T-helper 17 cell (primary cell): ENCODE measurements at regions not wholly inside any gene's neighbourhood (a gene's known extent, or its start where the extent isn't known, plus 50 kb on each side); places are given as distances from the start of the nearest gene placed in this dataset.

Source experiments
- ATAC-seq: fragments of 150-1000 bp; cut with Tn5 transposase; 2 replicates; pipeline ENCODE4 v1.10.0; 2021; ENCODE audit warnings: mild to moderate bottlenecking, moderate library complexity
- DNase-seq, 3 donors: peaks; one replicate each; pipeline versions ENCODE4 v3.0.0 to v3.0.0-alpha.2; 2020 to 2021
- H3K9me3 ChIP-seq: one replicate; pipeline ENCODE4 v1.7.0; 2013; ENCODE audit warnings: low read length, mild to moderate bottlenecking; ENCODE audit not compliant: control insufficient read depth, poor library complexity, severe bottlenecking
- H3K27ac Mint-ChIP-seq: one replicate; pipeline ENCODE4 v1.8.0; 2022; ENCODE audit warnings: mild to moderate bottlenecking, moderate library complexity, mixed read lengths
- H3K27me3 Mint-ChIP-seq: one replicate; pipeline ENCODE4 v1.8.0; 2022; ENCODE audit warnings: mixed read lengths
- H3K36me3 Mint-ChIP-seq: one replicate; pipeline ENCODE4 v1.8.0; 2022; ENCODE audit warnings: low read depth, mixed read lengths
- H3K4me1 Mint-ChIP-seq: one replicate; pipeline ENCODE4 v1.8.0; 2022; ENCODE audit warnings: mild to moderate bottlenecking, mixed read lengths
- H3K4me3 Mint-ChIP-seq: one replicate; pipeline ENCODE4 v1.8.0; 2022; ENCODE audit warnings: mild to moderate bottlenecking, moderate library complexity, mixed read lengths

GRCh38 chr22:47398921-47399790 is 636.7 kb downstream of the TBC1D22A start:
- H3K4me3 Mint-ChIP-seq: no peak overlapping the region
- H3K9me3 ChIP-seq: no peaks in the 10 kb centered on the region
- no peaks in the 10 kb centered on the region for H3K36me3 Mint-ChIP-seq
- peaks cover 23% of the 10 kb centered on the region for H3K27me3 Mint-ChIP-seq
- H3K27ac Mint-ChIP-seq: no peak overlapping the region
- ATAC-seq (no peak), DNase-seq (no peak)
- H3K4me1 Mint-ChIP-seq: peaks cover 4% of the 10 kb centered on the region

DNA sequence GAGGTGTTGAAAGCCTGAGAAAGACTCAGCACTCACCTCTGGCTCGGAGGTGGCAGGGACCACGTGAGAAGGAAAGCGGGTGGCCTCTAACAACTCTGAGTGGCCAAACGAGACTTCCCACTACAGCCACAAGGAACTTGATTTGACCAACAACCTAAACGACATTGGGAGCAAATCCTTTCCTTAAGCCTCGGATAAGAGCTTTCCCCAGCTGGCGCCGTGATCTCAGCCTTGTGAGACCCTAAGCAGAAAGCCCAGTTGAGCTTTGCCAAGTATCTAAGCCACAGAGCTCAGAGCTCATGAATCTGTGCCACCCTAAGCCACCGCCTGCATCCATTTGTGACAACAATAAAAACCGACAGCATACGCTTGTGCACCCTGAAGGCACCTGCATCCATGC is 636.0 kb downstream of the TBC1D22A start:
- H3K4me1 Mint-ChIP-seq: peaks cover 4% of the 10 kb centered on the region
- H3K27me3 Mint-ChIP-seq: peaks cover 16% of the 10 kb centered on the region
- H3K9me3 ChIP-seq: no peaks in the 10 kb centered on the region
- H3K36me3 Mint-ChIP-seq: no peaks in the 10 kb centered on the region
- H3K4me3 Mint-ChIP-seq: no peak overlapping the region
- ATAC-seq (no peak), DNase-seq (no peak)
- H3K27ac Mint-ChIP-seq: no peak overlapping the region

DNA sequence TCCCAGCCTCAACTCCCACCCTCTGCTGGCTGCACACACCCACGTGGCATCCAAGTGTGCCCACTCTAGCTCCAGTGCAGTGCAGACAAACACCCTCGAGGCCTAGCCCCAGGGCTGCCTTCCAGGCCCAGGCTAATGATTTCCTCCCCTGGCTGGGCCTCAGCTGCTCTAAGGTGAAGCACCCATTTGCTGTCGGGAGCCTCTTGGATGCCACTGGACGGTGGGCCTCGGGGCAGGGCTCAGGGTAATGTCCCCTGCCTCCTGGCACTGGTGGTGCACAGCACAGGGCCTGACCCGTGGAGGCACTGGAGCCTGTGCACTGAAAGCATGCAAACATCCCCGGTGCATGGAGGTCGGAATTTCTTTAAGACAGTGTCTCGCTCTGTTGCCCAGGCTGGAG is 635.2 kb downstream of the TBC1D22A start:
- H3K4me1 Mint-ChIP-seq: peaks cover 3% of the 10 kb centered on the region

GRCh38 chr22:47396515-47396914 is 634.1 kb downstream of the TBC1D22A start:
- DNase-seq (no peak), ATAC-seq (no peak)
- Mint-ChIP-seq H3K36me3 (no peaks in the 10 kb centered on the region), H3K4me1 (no peaks in the 10 kb centered on the region), H3K4me3 (no peak overlapping the region), H3K27ac (no peak overlapping the region), H3K27me3 (peaks cover 6% of the 10 kb centered on the region)
- H3K9me3 ChIP-seq: no peaks in the 10 kb centered on the region

More for the DNA sequence above, 635.2 kb downstream of the TBC1D22A start:
- Mint-ChIP-seq H3K27me3 (peaks cover 9% of the 10 kb centered on the region), H3K27ac (no peak overlapping the region), H3K4me3 (no peak overlapping the region), H3K36me3 (no peaks in the 10 kb centered on the region)
- H3K9me3 ChIP-seq: no peaks in the 10 kb centered on the region
- DNase-seq (no peak), ATAC-seq (no peak)

DNA sequence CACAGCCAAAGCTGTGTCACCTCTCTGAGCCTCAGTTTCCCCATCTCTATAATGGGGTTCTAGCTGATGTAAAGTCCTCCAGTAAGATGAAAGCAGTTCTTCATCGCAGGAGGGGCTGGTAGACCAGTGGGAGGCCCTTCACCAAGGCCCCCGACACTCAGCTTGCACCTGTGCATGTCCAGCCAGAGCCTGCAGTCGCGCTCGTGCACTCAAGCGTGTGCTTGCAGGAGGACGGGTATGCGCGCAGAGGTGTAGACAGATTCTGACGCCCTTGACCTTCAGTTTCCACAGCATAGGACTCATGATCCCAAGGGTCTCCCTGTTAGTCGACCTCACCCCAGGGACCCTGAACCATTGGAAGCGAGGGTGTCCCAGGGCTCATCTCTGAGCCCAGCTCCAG is 633.7 kb downstream of the TBC1D22A start:
- DNase-seq (no peak), ATAC-seq (no peak)
- H3K4me3 Mint-ChIP-seq: no peak overlapping the region
- H3K27ac Mint-ChIP-seq: no peak overlapping the region
- H3K4me1 Mint-ChIP-seq: no peaks in the 10 kb centered on the region
- H3K36me3 Mint-ChIP-seq: no peaks in the 10 kb centered on the region
- no peaks in the 10 kb centered on the region for H3K9me3 ChIP-seq
- H3K27me3 Mint-ChIP-seq: peaks cover 6% of the 10 kb centered on the region

GRCh38 chr22:47395481-47395880 is 633.0 kb downstream of the TBC1D22A start:
- Mint-ChIP-seq H3K4me3 (no peak overlapping the region), H3K36me3 (no peaks in the 10 kb centered on the region), H3K27me3 (peaks cover 6% of the 10 kb centered on the region), H3K27ac (no peak overlapping the region), H3K4me1 (no peaks in the 10 kb centered on the region)
- DNase-seq: no peak
- ATAC-seq: no peak
- no peaks in the 10 kb centered on the region for H3K9me3 ChIP-seq

DNA sequence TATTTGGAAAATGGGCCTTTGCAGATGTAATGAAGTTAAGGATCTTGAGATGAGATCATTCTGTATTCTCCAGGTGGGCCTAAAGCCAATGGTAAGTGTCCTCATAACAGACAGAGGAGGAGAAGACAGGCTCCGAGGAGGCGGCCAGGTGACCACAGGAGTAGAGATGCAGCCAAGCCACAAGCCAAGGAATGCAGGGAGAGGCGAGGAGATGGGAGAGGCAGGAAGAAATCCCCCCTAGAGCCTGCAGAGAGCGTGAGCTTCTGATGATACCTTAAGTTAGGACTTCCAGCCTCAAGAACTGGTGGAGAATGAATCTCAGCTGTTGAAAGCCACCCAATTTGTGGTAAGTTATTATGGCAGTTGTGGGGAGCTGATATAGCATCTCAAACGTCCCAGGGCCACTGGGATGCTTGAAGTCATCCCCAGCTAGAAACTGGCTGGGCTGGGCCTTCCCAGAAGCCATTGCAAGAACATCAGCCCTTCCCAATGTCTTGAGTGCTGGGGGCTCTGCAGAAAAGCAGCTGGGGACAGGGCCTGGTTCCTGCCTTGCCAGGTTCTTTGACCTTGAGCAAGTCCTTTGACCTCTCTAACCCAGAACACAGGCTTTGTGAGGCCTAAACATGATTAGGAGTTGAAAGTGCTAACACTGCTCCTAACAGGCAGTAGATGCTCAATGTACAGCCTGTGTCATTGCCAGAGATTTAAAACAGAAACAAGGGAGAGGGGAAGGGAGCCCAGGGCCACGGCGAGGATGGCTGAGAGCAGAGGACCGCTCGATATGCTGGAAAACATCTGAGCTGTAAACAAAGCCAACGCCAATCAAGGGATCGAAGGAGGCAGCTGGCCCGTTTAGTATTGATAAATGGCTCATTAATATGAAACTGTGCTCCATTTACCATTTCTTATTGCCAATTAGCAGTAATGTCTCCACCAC is 632.3 kb downstream of the TBC1D22A start:
- Mint-ChIP-seq H3K27ac (no peak overlapping the region), H3K4me3 (no peak overlapping the region), H3K4me1 (no peaks in the 10 kb centered on the region), H3K36me3 (no peaks in the 10 kb centered on the region), H3K27me3 (peaks cover 6% of the 10 kb centered on the region)
- no peaks in the 10 kb centered on the region for H3K9me3 ChIP-seq
- ATAC-seq: no peak
- DNase-seq: no peak

DNA sequence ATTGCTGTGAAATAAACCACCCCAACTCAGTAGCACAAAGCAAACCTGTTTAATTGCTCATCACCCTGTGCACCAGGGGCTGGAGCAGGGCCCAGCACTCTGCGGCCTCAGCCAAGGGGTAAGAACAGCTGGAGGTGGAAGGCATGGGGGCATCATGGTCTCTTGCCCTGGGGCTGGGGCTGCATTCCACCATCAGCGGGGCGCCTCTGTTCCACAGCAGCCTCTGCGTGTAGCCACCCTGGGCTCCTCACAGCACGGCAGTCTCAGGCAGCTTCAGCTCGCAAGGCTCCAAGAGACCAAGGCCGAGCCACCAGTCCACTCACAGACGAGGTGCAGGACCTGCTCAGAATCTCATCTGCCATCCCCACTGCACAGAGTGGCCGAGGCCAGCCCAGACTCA is 630.7 kb downstream of the TBC1D22A start:
- no peak overlapping the region for H3K4me3 Mint-ChIP-seq
- H3K4me1 Mint-ChIP-seq: no peaks in the 10 kb centered on the region
- H3K9me3 ChIP-seq: no peaks in the 10 kb centered on the region
- no peak for ATAC-seq
- H3K27me3 Mint-ChIP-seq: peaks cover 6% of the 10 kb centered on the region
- H3K36me3 Mint-ChIP-seq: no peaks in the 10 kb centered on the region
- H3K27ac Mint-ChIP-seq: no peak overlapping the region
- no peak for DNase-seq

DNA sequence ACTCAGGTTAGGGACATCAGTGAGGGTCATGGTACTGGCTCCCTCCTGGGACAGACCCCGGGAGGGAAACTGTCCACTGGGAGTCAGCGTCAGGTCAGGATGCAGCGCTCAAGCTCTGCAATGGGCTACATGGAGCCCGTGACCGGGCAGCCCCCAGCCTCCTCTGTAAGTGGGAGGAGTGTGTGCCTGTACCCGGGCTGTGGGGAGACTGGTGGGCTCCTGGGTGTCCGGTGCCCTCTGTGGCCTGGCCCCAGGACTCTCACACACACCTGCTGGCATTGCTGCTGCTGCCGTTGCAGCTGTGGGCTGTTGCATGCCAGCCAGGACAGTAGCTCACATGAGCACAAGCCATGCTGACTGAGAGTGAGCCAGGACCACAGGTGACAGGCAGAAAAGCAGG is 630.3 kb downstream of the TBC1D22A start:
- ATAC-seq (no peak), DNase-seq (no peak)
- Mint-ChIP-seq H3K4me1 (no peaks in the 10 kb centered on the region), H3K27me3 (peaks cover 5% of the 10 kb centered on the region), H3K27ac (no peak overlapping the region), H3K4me3 (no peak overlapping the region), H3K36me3 (no peaks in the 10 kb centered on the region)
- no peaks in the 10 kb centered on the region for H3K9me3 ChIP-seq

DNA sequence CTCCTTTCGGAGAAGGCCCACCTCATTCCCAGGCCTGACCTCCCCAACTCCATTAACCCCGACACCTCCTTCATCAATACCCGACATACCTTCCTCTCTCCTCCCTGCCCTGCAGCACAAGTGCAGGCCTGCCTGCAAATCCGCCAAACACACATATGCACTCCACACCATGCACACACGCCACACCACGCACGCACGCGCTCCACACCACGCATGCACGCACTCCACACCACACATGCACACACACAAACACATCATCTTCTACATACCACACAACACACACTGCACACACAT is 629.6 kb downstream of the TBC1D22A start:
- Mint-ChIP-seq H3K4me1 (no peaks in the 10 kb centered on the region), H3K27me3 (no peaks in the 10 kb centered on the region), H3K36me3 (no peaks in the 10 kb centered on the region), H3K27ac (no peak overlapping the region), H3K4me3 (no peak overlapping the region)
- DNase-seq: no peak
- no peaks in the 10 kb centered on the region for H3K9me3 ChIP-seq
- no peak for ATAC-seq

DNA sequence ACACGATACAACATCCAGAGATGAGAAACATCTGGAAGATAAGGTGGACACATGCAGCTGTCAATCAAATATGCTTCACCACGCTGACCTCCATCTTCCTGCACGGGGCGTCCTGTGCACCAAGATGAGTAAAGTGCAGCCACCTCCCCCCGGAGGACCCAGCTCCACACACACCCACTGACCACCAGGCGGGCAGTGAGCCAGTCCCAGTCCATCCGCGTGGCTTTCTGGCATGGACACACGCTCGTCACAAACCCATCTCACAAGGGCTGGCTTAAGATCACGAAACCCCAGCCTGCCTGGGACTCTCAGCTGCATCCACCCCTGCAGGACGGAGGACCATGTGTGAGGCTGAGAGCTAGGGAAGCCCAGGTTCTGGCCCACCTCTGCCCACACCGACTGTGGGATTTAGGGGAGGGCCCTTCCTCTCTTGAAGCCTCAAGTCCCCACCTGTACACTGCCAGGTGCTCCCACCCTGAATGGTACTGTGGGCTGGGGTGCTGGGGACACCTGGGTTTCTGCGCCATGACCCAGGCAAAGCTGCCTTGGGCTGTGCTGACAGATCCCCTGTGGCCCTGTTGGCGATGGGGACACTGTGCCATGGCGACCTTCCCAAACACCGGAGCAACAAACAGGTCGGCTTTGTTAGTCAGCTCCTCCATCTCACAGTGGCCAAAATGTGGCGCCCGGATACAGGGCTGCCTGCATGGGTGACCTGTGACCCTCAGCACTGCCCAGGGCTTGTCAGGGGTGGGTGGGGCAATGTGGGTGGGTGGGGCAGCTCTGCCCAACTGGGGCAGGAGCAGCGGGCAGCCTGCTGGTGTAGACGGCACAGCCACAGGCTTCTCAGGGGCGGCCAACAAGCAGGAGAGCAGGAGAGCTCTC is 629.0 kb downstream of the TBC1D22A start:
- no peak for ATAC-seq
- no peaks in the 10 kb centered on the region for H3K9me3 ChIP-seq
- no peak for DNase-seq
- no peak overlapping the region for H3K27ac Mint-ChIP-seq
- H3K27me3 Mint-ChIP-seq: no peaks in the 10 kb centered on the region
- H3K36me3 Mint-ChIP-seq: no peaks in the 10 kb centered on the region
- no peaks in the 10 kb centered on the region for H3K4me1 Mint-ChIP-seq
- H3K4me3 Mint-ChIP-seq: no peak overlapping the region

DNA sequence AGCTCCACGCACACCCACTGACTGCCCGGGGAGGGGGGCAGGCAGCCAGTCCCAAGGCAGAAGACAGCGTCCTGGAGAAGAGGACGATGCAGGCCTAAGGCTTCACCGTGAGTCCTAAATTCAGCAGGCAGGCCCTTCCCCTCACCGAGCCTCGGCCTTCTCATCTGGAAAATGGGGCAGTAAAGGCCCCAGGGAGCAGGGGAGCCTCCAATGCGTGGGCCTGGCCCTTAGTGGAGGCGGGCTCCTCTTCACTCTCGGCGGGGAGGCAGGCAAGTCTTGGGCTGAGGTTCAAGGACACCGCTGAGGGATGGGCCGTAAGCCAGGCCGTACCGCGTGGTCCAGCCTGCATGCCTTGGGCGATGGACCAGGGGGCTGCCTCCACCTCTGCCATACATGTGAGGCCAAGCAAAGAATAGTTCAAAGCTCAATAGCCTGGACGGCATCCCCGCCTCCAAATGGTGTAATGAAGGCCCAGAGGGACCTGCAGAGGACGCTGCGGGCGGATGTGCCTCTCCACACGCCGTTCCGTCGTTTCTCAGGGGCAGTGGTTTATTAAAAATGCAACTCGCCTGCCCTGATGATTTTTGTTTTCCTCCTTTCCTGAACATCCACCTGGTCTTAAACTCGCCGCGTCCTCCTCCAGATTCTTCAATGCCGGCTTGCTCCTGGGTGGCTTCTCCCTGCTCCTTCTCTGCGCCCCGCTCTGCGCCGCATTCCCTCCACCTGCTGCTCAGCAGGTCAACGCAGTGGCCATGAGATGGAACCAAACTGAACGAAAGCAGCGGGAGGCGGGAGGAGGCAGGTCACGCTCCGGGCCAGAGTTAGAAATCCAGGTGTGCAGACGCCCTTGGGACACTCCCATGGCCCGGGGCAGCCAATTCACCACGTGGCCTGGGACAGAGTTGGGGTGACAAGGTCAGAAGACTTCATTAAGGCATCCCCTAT is 627.8 kb downstream of the TBC1D22A start:
- Mint-ChIP-seq H3K27me3 (no peaks in the 10 kb centered on the region), H3K36me3 (no peaks in the 10 kb centered on the region), H3K27ac (no peak overlapping the region), H3K4me3 (no peak overlapping the region), H3K4me1 (no peaks in the 10 kb centered on the region)
- no peak for DNase-seq
- H3K9me3 ChIP-seq: no peaks in the 10 kb centered on the region
- no peak for ATAC-seq
